ENCODE measurements at regions not wholly inside any gene's neighbourhood (a gene's known extent, or its start where the extent isn't known, plus 50 kb on each side); places are given as distances from the start of the nearest gene placed in this dataset.

DNA sequence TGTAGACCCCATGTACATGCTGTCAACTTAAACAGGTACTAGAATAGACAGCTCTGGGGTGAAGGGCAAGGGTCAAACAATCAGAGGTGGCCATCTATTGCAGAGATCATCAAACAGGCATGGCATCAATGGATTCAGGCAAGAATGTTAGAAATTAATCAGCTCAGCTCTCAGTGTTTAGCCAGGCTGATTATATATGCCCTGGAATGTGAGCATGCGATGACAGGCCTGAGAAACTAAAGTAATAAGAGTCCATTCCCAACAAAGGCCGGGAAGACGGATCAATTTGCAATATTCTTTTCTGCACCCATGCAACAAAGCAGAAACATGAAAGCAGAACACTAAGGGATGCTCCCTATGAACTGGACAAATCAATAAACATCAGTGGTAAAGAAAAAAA lies 380.5 kb upstream of the SPRED2 start:
- no peaks in the 10 kb centered on the region for H3K27me3 ChIP-seq (replicated peaks in 1 of 4; ENCODE audit: control insufficient read depth in 3 of 4, extremely low read depth in 1 of 4, insufficient read depth in 3 of 4, low read length in 3 of 4)
- no peak overlapping the region for H3K56ac ChIP-seq (replicated peaks; ENCODE audit: insufficient read length, low read depth, low read length)
- TF ChIP-seq SIN3A (conservative IDR thresholded peaks at IDR 0.05 in 1 of 2, IDR thresholded peaks at IDR 0.05 in 1 of 2; ENCODE audit: low read depth in 1 of 2, low read length in 2 of 2) (no peak), TAF7 (optimal IDR thresholded peaks at IDR 0.05; ENCODE audit: borderline replicate concordance, low read depth, low read length) (no peak), BACH1 (IDR thresholded peaks at IDR 0.05; ENCODE audit: low read length) (no peak), KDM1A (IDR thresholded peaks at IDR 0.05; ENCODE audit: borderline replicate concordance, low read length) (no peak), SP2 (IDR thresholded peaks at IDR 0.05; ENCODE audit: low read length) (no peak), EP300 (IDR thresholded peaks at IDR 0.05; ENCODE audit: borderline replicate concordance in 1 of 2, low read depth in 2 of 2, low read length in 2 of 2) (no peak), HDAC6 (IDR thresholded peaks at IDR 0.05; ENCODE audit: low read depth, low read length) (no peak), SUZ12 (IDR thresholded peaks at IDR 0.05; ENCODE audit: low read length) (no peak)
- TF ChIP-seq, protein P1, sequence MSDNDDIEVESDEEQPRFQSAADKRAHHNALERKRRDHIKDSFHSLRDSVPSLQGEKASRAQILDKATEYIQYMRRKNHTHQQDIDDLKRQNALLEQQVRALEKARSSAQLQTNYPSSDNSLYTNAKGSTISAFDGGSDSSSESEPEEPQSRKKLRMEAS (IDR thresholded peaks at IDR 0.05): no peak
- H3K23ac ChIP-seq (ENCODE audit: insufficient read length): no peak overlapping the region
- POLR2A ChIA-PET (ENCODE audit: partially characterized antibody): no interaction called here
- H4K20me1 ChIP-seq (replicated peaks in 1 of 2; ENCODE audit: control insufficient read depth in 1 of 2, insufficient read depth in 2 of 2, low read length in 2 of 2): no peaks in the 10 kb centered on the region
- no peaks in the 10 kb centered on the region for H3K23me2 ChIP-seq (ENCODE audit: low read depth, low read length)
- H3K9ac ChIP-seq (replicated peaks in 1 of 4; ENCODE audit: extremely low read depth in 1 of 4, low read depth in 3 of 4, low read length in 3 of 4): no peak overlapping the region
- H3K4me1 ChIP-seq (replicated peaks in 1 of 4; ENCODE audit: control insufficient read depth in 3 of 4, insufficient read depth in 4 of 4, low read length in 3 of 4): 0 out of 7 replicates have a peak, but pooled peaks cover 0 to 2% (median 0%) of the 10 kb centered on the region in 4 experiments
- H3K14ac ChIP-seq (ENCODE audit: insufficient read length): no peak overlapping the region
- no peak overlapping the region for H2BK12ac ChIP-seq (ENCODE audit: low read depth, low read length)
- no peak overlapping the region for H2AK5ac ChIP-seq (ENCODE audit: low read depth, low read length)
- no peak overlapping the region for H3K18ac ChIP-seq (ENCODE audit: extremely low read depth, low read length)
- DNase-seq (ENCODE audit: low read depth in 1 of 2, low spot score in 2 of 2) (no peak), FAIRE-seq (no peak)
- H2BK20ac ChIP-seq (ENCODE audit: low read length): no peak overlapping the region
- no peak overlapping the region for H3K4me2 ChIP-seq (ENCODE audit: insufficient read depth in 1 of 2, low read depth in 2 of 2, low read length in 2 of 2)
- 94% methylated on average over 3 of the region's 3 CpGs; no CpG with 5 or more reads in 1 of the 2 experiments for WGBS, 2 experiments (ENCODE audit: extremely low coverage in 1 of 2, insufficient coverage in 1 of 2, insufficient read length in 1 of 2, insufficient replicate concordance in 2 of 2, low coverage in 1 of 2, low lambda C conversion rate in 2 of 2, missing lambda C conversion rate in 1 of 2)
- CTCF ChIA-PET (ENCODE audit: partially characterized antibody): interaction anchor here (3.0 kb wide), 1 partner anchor 12 kb away, joined by 17 read pairs; no protein-coding TSS in a partner anchor
- no peak overlapping the region for H2BK120ac ChIP-seq (replicated peaks; ENCODE audit: low read depth, low read length)
- H3K4ac ChIP-seq (replicated peaks; ENCODE audit: insufficient read length, low read depth, low read length): no peak overlapping the region
- no peak overlapping the region for H2BK5ac ChIP-seq (ENCODE audit: low read depth, low read length)
- H3K79me2 ChIP-seq (ENCODE audit: control insufficient read depth in 1 of 2, insufficient read depth in 2 of 2, low read length in 2 of 2): no peaks in the 10 kb centered on the region
- no peaks in the 10 kb centered on the region for H3K36me3 ChIP-seq (ENCODE audit: control insufficient read depth in 2 of 4, insufficient read depth in 4 of 4, low read length in 3 of 4)
- H2AFZ ChIP-seq (ENCODE audit: low read length): no peak overlapping the region
- H3K9me3 ChIP-seq (ENCODE audit: insufficient read depth in 2 of 2, low read depth in 1 of 2, low read length in 1 of 2): 0 out of 4 replicates have a peak, but pooled peaks cover 0 to 5% of the 10 kb centered on the region in 2 experiments
- H3K27ac ChIP-seq (ENCODE audit: low read depth, low read length): no peak overlapping the region
- H3K4me3 ChIP-seq (ENCODE audit: extremely low read depth in 1 of 4, insufficient read depth in 2 of 4, low read depth in 3 of 4, low read length in 4 of 4): no peak overlapping the region
- no peak overlapping the region for H4K5ac ChIP-seq (ENCODE audit: insufficient read length, low read depth, low read length)
- no peaks in the 10 kb centered on the region for H3K79me1 ChIP-seq (ENCODE audit: low read depth, low read length)
- H4K8ac ChIP-seq (ENCODE audit: extremely low read depth, insufficient read depth, low read length): no peak overlapping the region
- no peak overlapping the region for H4K91ac ChIP-seq (replicated peaks; ENCODE audit: insufficient read length, low read length)
- H2BK15ac ChIP-seq (ENCODE audit: low read length): no peak overlapping the region
